K562 (cell line): ENCODE measurements at regions not wholly inside any gene's neighbourhood (a gene's known extent, or its start where the extent isn't known, plus 50 kb on each side); places are given as distances from the start of the nearest gene placed in this dataset.

Source experiments
- CTCF ChIP-seq, 3 experiments: IDR thresholded peaks in 2 of 3; conservative IDR thresholded peaks in 1 of 3; 2 replicates each; pipeline ENCODE4 v1.5.1; 2011 to 2012; ENCODE audit warnings: low read length in 3 of 3, mild to moderate bottlenecking in 3 of 3, control low read depth in 2 of 3, improper control_type of control experiment in 1 of 3, inconsistent platforms in 1 of 3, low read depth in 1 of 3, mixed read lengths in 1 of 3, moderate library complexity in 1 of 3; ENCODE audit not compliant: insufficient read depth in 2 of 3
- HCFC1 ChIP-seq: IDR thresholded peaks from 2 replicates; pipeline ENCODE4 v1.6.1; 2012; ENCODE audit warnings: low read depth, low read length, improper control_type of control experiment
- SMARCA5 ChIP-seq: fragments of 450-650 bp; IDR thresholded peaks from 2 replicates; pipeline ENCODE4 v1.6.1; 2016
- ZNF512 ChIP-seq: IDR thresholded peaks from 2 replicates; pipeline ENCODE4 v1.6.1; 2016; ENCODE audit warnings: missing genetic modification characterization, missing compliant biosample characterization
- TF ChIP-seq, protein P1 (sequence below): fragments of 250-450 bp; sonication (Bioruptor Pico); IDR thresholded peaks from 2 replicates; pipeline ENCODE4 v1.8.0; 2022; ENCODE audit warnings: moderate library complexity, mild to moderate bottlenecking, inconsistent platforms
- TF ChIP-seq, protein P2 (sequence below): sonication (generic); formaldehyde crosslinking; IDR thresholded peaks from 2 replicates; pipeline ENCODE4 v1.8.0; 2022; ENCODE audit warnings: mild to moderate bottlenecking, missing genetic modification reagents

GRCh38 chrX:96183391-96183790, 501.3 kb upstream of the DIAPH2 start:
- TF ChIP-seq, protein P1, sequence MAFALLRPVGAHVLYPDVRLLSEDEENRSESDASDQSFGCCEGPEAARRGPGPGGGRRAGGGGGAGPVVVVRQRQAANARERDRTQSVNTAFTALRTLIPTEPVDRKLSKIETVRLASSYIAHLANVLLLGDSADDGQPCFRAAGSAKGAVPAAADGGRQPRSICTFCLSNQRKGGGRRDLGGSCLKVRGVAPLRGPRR (CRISPR knock-in tag) = no peak
- TF ChIP-seq ZNF512 (tag) (no peak), CTCF (IDR thresholded peaks at IDR 0.05 in 2 of 3, conservative IDR thresholded peaks at IDR 0.05 in 1 of 3; ENCODE audit: insufficient read depth in 2 of 3, low read depth in 1 of 3, low read length in 3 of 3) (no peak), HCFC1 (no peak), SMARCA5 (no peak)
- TF ChIP-seq, protein P2, sequence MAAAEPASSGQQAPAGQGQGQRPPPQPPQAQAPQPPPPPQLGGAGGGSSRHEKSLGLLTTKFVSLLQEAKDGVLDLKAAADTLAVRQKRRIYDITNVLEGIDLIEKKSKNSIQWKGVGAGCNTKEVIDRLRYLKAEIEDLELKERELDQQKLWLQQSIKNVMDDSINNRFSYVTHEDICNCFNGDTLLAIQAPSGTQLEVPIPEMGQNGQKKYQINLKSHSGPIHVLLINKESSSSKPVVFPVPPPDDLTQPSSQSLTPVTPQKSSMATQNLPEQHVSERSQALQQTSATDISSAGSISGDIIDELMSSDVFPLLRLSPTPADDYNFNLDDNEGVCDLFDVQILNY (CRISPR knock-in tag) = no peak
